WTC11 (cell line): ENCODE measurements at regions not wholly inside any gene's neighbourhood (a gene's known extent, or its start where the extent isn't known, plus 50 kb on each side); places are given as distances from the start of the nearest gene placed in this dataset.
"Not testable (repeated sequence)": the region's sequence is repeated elsewhere in the genome, so short reads cannot be mapped to it uniquely, and the experiment has no call there.

Source experiments
- ATAC-seq: fragments of 200-7000 bp; cut with Tn5 transposase; 2 replicates; pipeline ENCODE4 v1.10.0; 2021; ENCODE audit warnings: mild to moderate bottlenecking, moderate library complexity
- CTCF ChIA-PET: fragments of 300-600 bp; sonication (Branson Sonifier 250); formaldehyde crosslinking; loops from one replicate; lab custom pipeline; 2021; ENCODE audit warnings: antibody characterized with exemption; lab: Charles Lee
- POLR2A ChIA-PET: fragments of 350-600 bp; sonication (Branson Sonifier 250); formaldehyde crosslinking; loops from one replicate; lab custom pipeline; 2021; ENCODE audit warnings: antibody characterized with exemption; lab: Charles Lee
- DNase-seq: peaks from one replicate; pipeline ENCODE4 v3.0.0; 2021; ENCODE audit warnings: low spot score
- H3K27ac Mint-ChIP-seq: 2 replicates; pipeline ENCODE4 v1.8.0; 2021; ENCODE audit warnings: mixed read lengths
- H3K27me3 Mint-ChIP-seq: 2 replicates; pipeline ENCODE4 v1.8.0; 2021; ENCODE audit warnings: low read depth, mild to moderate bottlenecking, moderate library complexity, mixed read lengths
- H3K36me3 Mint-ChIP-seq: 2 replicates; pipeline ENCODE4 v1.8.0; 2021; ENCODE audit warnings: mixed read lengths
- H3K4me1 Mint-ChIP-seq: 2 replicates; pipeline ENCODE4 v1.8.0; 2022; ENCODE audit warnings: mixed read lengths
- H3K4me3 Mint-ChIP-seq: 2 replicates; pipeline ENCODE4 v1.8.0; 2021; ENCODE audit warnings: mild to moderate bottlenecking, moderate library complexity, mixed read lengths
- H3K9me3 Mint-ChIP-seq: 2 replicates; pipeline ENCODE4 v1.8.0; 2021; ENCODE audit warnings: mixed read lengths
- CBFB ChIP-seq: sonication (generic); formaldehyde crosslinking; IDR thresholded peaks from 2 replicates; pipeline ENCODE4 v1.8.1; 2022; ENCODE audit warnings: mild to moderate bottlenecking, low read depth, missing genetic modification reagents
- CTCF ChIP-seq: fragments of 200-600 bp; IDR thresholded peaks from 2 replicates; pipeline ENCODE4 v1.8.0; 2022; ENCODE audit warnings: antibody characterized with exemption
- E2F4 ChIP-seq: sonication (generic); formaldehyde crosslinking; IDR thresholded peaks from 2 replicates; pipeline ENCODE4 v1.8.1; 2022; ENCODE audit warnings: low read depth, mild to moderate bottlenecking, moderate library complexity, missing genetic modification reagents, borderline replicate concordance
- GRHL2 ChIP-seq: fragments of 250-450 bp; sonication (Bioruptor Pico); IDR thresholded peaks from 2 replicates; pipeline ENCODE4 v1.8.0; 2022; ENCODE audit warnings: mild to moderate bottlenecking, moderate library complexity; ENCODE audit not compliant: insufficient replicate concordance, severe bottlenecking
- HMGA2 ChIP-seq: fragments of 250-450 bp; sonication (Bioruptor Pico); IDR thresholded peaks from 2 replicates; pipeline ENCODE4 v1.4.0; 2021; ENCODE audit warnings: mild to moderate bottlenecking, moderate library complexity
- NFATC4 ChIP-seq: fragments of 250-450 bp; sonication (Bioruptor Pico); IDR thresholded peaks from 2 replicates; pipeline ENCODE4 v1.9.0; 2021; ENCODE audit warnings: mild to moderate bottlenecking
- NR1H2 ChIP-seq: sonication (generic); formaldehyde crosslinking; IDR thresholded peaks from 2 replicates; pipeline ENCODE4 v1.9.0; 2021; ENCODE audit warnings: mild to moderate bottlenecking, moderate library complexity, missing genetic modification reagents
- SP1 ChIP-seq: sonication (generic); formaldehyde crosslinking; conservative IDR thresholded peaks from 2 replicates; pipeline ENCODE4 v1.8.1; 2022; ENCODE audit warnings: missing genetic modification reagents
- STAT6 ChIP-seq: sonication (generic); formaldehyde crosslinking; conservative IDR thresholded peaks from 2 replicates; pipeline ENCODE4 v1.8.1; 2023; ENCODE audit warnings: mild to moderate bottlenecking, low read depth, missing genetic modification reagents, moderate library complexity
- ZBTB43 ChIP-seq: sonication (generic); formaldehyde crosslinking; IDR thresholded peaks from 2 replicates; pipeline ENCODE4 v1.8.1; 2023; ENCODE audit warnings: mild to moderate bottlenecking, missing genetic modification reagents
- ZNF121 ChIP-seq: sonication (generic); formaldehyde crosslinking; IDR thresholded peaks from 2 replicates; pipeline ENCODE4 v1.8.0; 2023; ENCODE audit warnings: missing genetic modification reagents
- ZNF138 ChIP-seq: sonication (generic); formaldehyde crosslinking; conservative IDR thresholded peaks from 2 replicates; pipeline ENCODE4 v1.8.1; 2022; ENCODE audit warnings: mild to moderate bottlenecking, moderate library complexity, missing genetic modification reagents
- ZNF219 ChIP-seq: sonication (generic); formaldehyde crosslinking; IDR thresholded peaks from 2 replicates; pipeline ENCODE4 v1.8.0; 2023; ENCODE audit warnings: missing genetic modification reagents, mild to moderate bottlenecking, borderline replicate concordance
- ZNF232 ChIP-seq: sonication (generic); formaldehyde crosslinking; IDR thresholded peaks from 2 replicates; pipeline ENCODE4 v1.8.0; 2022; ENCODE audit warnings: mild to moderate bottlenecking, missing genetic modification reagents
- ZNF532 ChIP-seq: fragments of 250-450 bp; sonication (Bioruptor Pico); IDR thresholded peaks from 2 replicates; pipeline ENCODE4 v1.9.0; 2021; ENCODE audit warnings: mild to moderate bottlenecking, borderline replicate concordance

GRCh38 chr11:106523171-106523570, 445.7 kb downstream of the AASDHPPT start (continued):
- TF ChIP-seq E2F4 (CRISPR knock-in tag), result no peak

GRCh38 chr11:106523921-106524320, 446.5 kb downstream of the AASDHPPT start:
- Mint-ChIP-seq H3K4me1 (peaks cover 6% of the 10 kb centered on the region; the same call in 1 of the 2 replicates), H3K4me3 (no peak overlapping the region), H3K27me3 (no peaks in the 10 kb centered on the region), H3K27ac (no peak overlapping the region), H3K9me3 (peaks cover 5% of the 10 kb centered on the region), H3K36me3 (no peaks in the 10 kb centered on the region)
- POLR2A ChIA-PET, result interaction anchor here (0.5 kb wide), 1 partner anchor 21 kb away, joined by 4 read pairs; no protein-coding TSS in a partner anchor
- TF ChIP-seq E2F4 (CRISPR knock-in tag) (no peak), NR1H2 (CRISPR knock-in tag) (no peak)
- CTCF ChIA-PET, result no interaction called here
- ATAC-seq (no peak), DNase-seq (no peak)

- Mint-ChIP-seq H3K27me3 (no peaks in the 10 kb centered on the region), H3K4me3 (no peak overlapping the region), H3K36me3 (no peaks in the 10 kb centered on the region), H3K4me1 (peaks cover 6% of the 10 kb centered on the region; the same call in 1 of the 2 replicates), H3K9me3 (peaks cover 5% of the 10 kb centered on the region), H3K27ac (no peak overlapping the region)
- DNase-seq (no peak), ATAC-seq (no peak)
- ChIA-PET POLR2A (interaction anchor here (0.5 kb wide), 1 partner anchor 20 kb away, joined by 4 read pairs; no protein-coding TSS in a partner anchor), CTCF (no interaction called here)
- TF ChIP-seq HMGA2 (CRISPR knock-in tag) (no peak), ZNF532 (CRISPR knock-in tag) (no peak), CBFB (CRISPR knock-in tag) (no peak), ZNF219 (no peak), ZNF121 (CRISPR knock-in tag) (no peak), STAT6 (CRISPR knock-in tag) (no peak), NFATC4 (CRISPR knock-in tag) (no peak), ZNF232 (CRISPR knock-in tag) (no peak), ZBTB43 (no peak), SP1 (CRISPR knock-in tag) (no peak), CTCF (no peak), GRHL2 (CRISPR knock-in tag) (no peak), ZNF138 (CRISPR knock-in tag) (no peak)
These were observed 447.0 kb downstream of the AASDHPPT start for GRCh38 chr11:106524436-106524835.

GRCh38 chr11:106531648-106532047, 454.2 kb downstream of the AASDHPPT start:
- POLR2A ChIA-PET, H3K4me3 Mint-ChIP-seq, ATAC-seq, H3K27ac Mint-ChIP-seq, H3K36me3 Mint-ChIP-seq, DNase-seq, H3K4me1 Mint-ChIP-seq, H3K27me3 Mint-ChIP-seq, H3K9me3 Mint-ChIP-seq: not testable (repeated sequence)
- CTCF ChIA-PET, result interaction anchor here (1.0 to 1.1 kb wide), 2 partner anchors 11 to 21 kb away, joined by 3 to 4 read pairs; no protein-coding TSS in a partner anchor
